ENCODE measurements at regions not wholly inside any gene's neighbourhood (a gene's known extent, or its start where the extent isn't known, plus 50 kb on each side); places are given as distances from the start of the nearest gene placed in this dataset.

GRCh38 chr21:26669215-26669764 is 96.2 kb upstream of the CYYR1 start:
- no peaks in the 10 kb centered on the region for H3K36me3 ChIP-seq (ENCODE audit: control insufficient read depth, low read length)
- no peak overlapping the region for H3K27ac ChIP-seq (ENCODE audit: low read depth, low read length)
- H3F3A ChIP-seq (ENCODE audit: control insufficient read depth, insufficient read depth) = no peaks in the 10 kb centered on the region
- H3K9me2 ChIP-seq (replicated peaks; ENCODE audit: control insufficient read depth, low read length) = no peaks in the 10 kb centered on the region
- no peaks in the 10 kb centered on the region for H3K79me2 ChIP-seq (ENCODE audit: control insufficient read depth, low read length)
- no peaks in the 10 kb centered on the region for H3K4me1 ChIP-seq (ENCODE audit: control insufficient read depth, low read length)
- H3K27me3 ChIP-seq (ENCODE audit: control insufficient read depth, low read length) = no peaks in the 10 kb centered on the region
- no peak overlapping the region for H3K4me3 ChIP-seq (ENCODE audit: low read length)
- no peak overlapping the region for H3K4me2 ChIP-seq (ENCODE audit: low read length)
- no peak for TF ChIP-seq EZH2phosphoT487 (IDR thresholded peaks at IDR 0.05; ENCODE audit: borderline replicate concordance, low read length)
- TF ChIP-seq CTCF (IDR thresholded peaks at IDR 0.05; ENCODE audit: low read depth, low read length, poor library complexity, severe bottlenecking) = no peak
- no peaks in the 10 kb centered on the region for H4K20me1 ChIP-seq (ENCODE audit: control insufficient read depth, insufficient read depth, low read depth, low read length)
- H3K9me3 ChIP-seq (ENCODE audit: control insufficient read depth, insufficient read depth, low read length) = peaks cover 3% of the 10 kb centered on the region; the same call in 1 of the 2 replicates

- Histone ChIP-seq H3K4me2 (ENCODE audit: low read length) (no peak overlapping the region), H3K36me3 (ENCODE audit: control insufficient read depth, low read length) (no peaks in the 10 kb centered on the region), H3K27ac (ENCODE audit: low read depth, low read length) (no peak overlapping the region), H4K20me1 (ENCODE audit: control insufficient read depth, insufficient read depth, low read depth, low read length) (no peaks in the 10 kb centered on the region), H3K27me3 (ENCODE audit: control insufficient read depth, low read length) (no peaks in the 10 kb centered on the region), H3K4me1 (ENCODE audit: control insufficient read depth, low read length) (no peaks in the 10 kb centered on the region), H3K9me3 (ENCODE audit: control insufficient read depth, insufficient read depth, low read length) (no peaks in the 10 kb centered on the region), H3K79me2 (ENCODE audit: control insufficient read depth, low read length) (no peaks in the 10 kb centered on the region), H3K9me2 (replicated peaks; ENCODE audit: control insufficient read depth, low read length) (no peaks in the 10 kb centered on the region), H3K4me3 (ENCODE audit: low read length) (no peak overlapping the region), H3F3A (ENCODE audit: control insufficient read depth, insufficient read depth) (no peaks in the 10 kb centered on the region)
- no peak for TF ChIP-seq EZH2phosphoT487 (IDR thresholded peaks at IDR 0.05; ENCODE audit: borderline replicate concordance, low read length)
- TF ChIP-seq CTCF (IDR thresholded peaks at IDR 0.05; ENCODE audit: low read depth, low read length, poor library complexity, severe bottlenecking) = no peak
Observed at GRCh38 chr21:26659757-26660156, 86.7 kb upstream of the CYYR1 start.

- H3K4me3 ChIP-seq (ENCODE audit: low read length) = no peak overlapping the region
- no peaks in the 10 kb centered on the region for H3F3A ChIP-seq (ENCODE audit: control insufficient read depth, insufficient read depth)
- no peaks in the 10 kb centered on the region for H3K36me3 ChIP-seq (ENCODE audit: control insufficient read depth, low read length)
- no peaks in the 10 kb centered on the region for H3K9me2 ChIP-seq (replicated peaks; ENCODE audit: control insufficient read depth, low read length)
- H4K20me1 ChIP-seq (ENCODE audit: control insufficient read depth, insufficient read depth, low read depth, low read length) = no peaks in the 10 kb centered on the region
- H3K27ac ChIP-seq (ENCODE audit: low read depth, low read length) = no peak overlapping the region
- H3K27me3 ChIP-seq (ENCODE audit: control insufficient read depth, low read length) = no peaks in the 10 kb centered on the region
- H3K79me2 ChIP-seq (ENCODE audit: control insufficient read depth, low read length) = no peaks in the 10 kb centered on the region
- TF ChIP-seq EZH2phosphoT487 (IDR thresholded peaks at IDR 0.05; ENCODE audit: borderline replicate concordance, low read length) (no peak), CTCF (IDR thresholded peaks at IDR 0.05; ENCODE audit: low read depth, low read length, poor library complexity, severe bottlenecking) (no peak)
- H3K9me3 ChIP-seq (ENCODE audit: control insufficient read depth, insufficient read depth, low read length) = no peaks in the 10 kb centered on the region
- H3K4me2 ChIP-seq (ENCODE audit: low read length) = no peak overlapping the region
- H3K4me1 ChIP-seq (ENCODE audit: control insufficient read depth, low read length) = no peaks in the 10 kb centered on the region
Observed at GRCh38 chr21:26659182-26659581, 86.1 kb upstream of the CYYR1 start.
